IPS-18c (cell line): ENCODE measurements at regions not wholly inside any gene's neighbourhood (a gene's known extent, or its start where the extent isn't known, plus 50 kb on each side); places are given as distances from the start of the nearest gene placed in this dataset.
"Not testable (repeated sequence)": the region's sequence is repeated elsewhere in the genome, so short reads cannot be mapped to it uniquely, and the experiment has no call there.

Experiments
- H3K4me3 ChIP-seq: 2 replicates; pipeline ENCODE4 v1.7.0; 2013; ENCODE audit warnings: low read depth, mild to moderate bottlenecking, low read length, moderate library complexity; ENCODE audit not compliant: insufficient read depth
- H3K9me3 ChIP-seq: one replicate; pipeline ENCODE4 v1.6.1; 2013; ENCODE audit warnings: mild to moderate bottlenecking, low read length, moderate library complexity; ENCODE audit not compliant: control insufficient read depth, insufficient read depth

GRCh38 chr12:116327992-116328391 lies 50.5 kb upstream of the MED13L start:
- H3K9me3 ChIP-seq, H3K4me3 ChIP-seq: not testable (repeated sequence)

GRCh38 chr12:116331876-116332275 lies 54.4 kb upstream of the MED13L start:
- no peaks in the 10 kb centered on the region for H3K9me3 ChIP-seq
- no peak overlapping the region for H3K4me3 ChIP-seq

- no peak overlapping the region for H3K4me3 ChIP-seq
- no peaks in the 10 kb centered on the region for H3K9me3 ChIP-seq
These were observed 55.4 kb upstream of the MED13L start for GRCh38 chr12:116332705-116333380.

DNA sequence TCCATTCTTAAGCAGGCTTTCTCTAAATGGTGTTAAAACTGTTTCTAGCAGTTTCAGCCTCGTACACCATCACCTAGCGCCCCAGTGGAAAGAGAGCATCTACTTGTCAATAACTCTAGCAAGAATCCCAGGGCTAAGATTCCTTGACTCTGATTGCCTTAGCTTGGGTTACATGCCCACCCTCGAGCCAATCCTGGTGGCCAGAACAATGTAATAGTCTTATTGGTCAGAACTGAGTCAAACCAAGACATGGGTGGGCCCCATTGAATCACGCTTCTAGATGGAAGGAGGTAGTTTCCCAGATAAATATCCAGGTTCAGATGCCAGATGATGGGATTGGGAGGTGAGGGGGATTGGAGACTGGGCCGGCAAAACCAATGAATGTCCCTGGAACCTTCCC lies 55.9 kb upstream of the MED13L start:
- Histone ChIP-seq H3K4me3 (no peak overlapping the region), H3K9me3 (no peaks in the 10 kb centered on the region)

- no peaks in the 10 kb centered on the region for H3K9me3 ChIP-seq
- no peak overlapping the region for H3K4me3 ChIP-seq
These were observed 59.1 kb upstream of the MED13L start for GRCh38 chr12:116336542-116337065.

GRCh38 chr12:116337312-116337711 lies 59.8 kb upstream of the MED13L start:
- no peak overlapping the region for H3K4me3 ChIP-seq
- H3K9me3 ChIP-seq, result no peaks in the 10 kb centered on the region

- H3K9me3 ChIP-seq, result peaks cover 2% of the 10 kb centered on the region
- H3K4me3 ChIP-seq, result no peak overlapping the region
These were observed 60.8 kb upstream of the MED13L start for GRCh38 chr12:116338064-116338846.

GRCh38 chr12:116339062-116339461 lies 61.6 kb upstream of the MED13L start:
- no peak overlapping the region for H3K4me3 ChIP-seq
- peaks cover 2% of the 10 kb centered on the region for H3K9me3 ChIP-seq

GRCh38 chr12:116339800-116340371 lies 62.4 kb upstream of the MED13L start:
- H3K4me3 ChIP-seq, result no peak overlapping the region
- peaks cover 2% of the 10 kb centered on the region for H3K9me3 ChIP-seq

GRCh38 chr12:116343331-116343884 lies 65.9 kb upstream of the MED13L start:
- Histone ChIP-seq H3K4me3 (no peak overlapping the region), H3K9me3 (peaks cover 2% of the 10 kb centered on the region)

DNA sequence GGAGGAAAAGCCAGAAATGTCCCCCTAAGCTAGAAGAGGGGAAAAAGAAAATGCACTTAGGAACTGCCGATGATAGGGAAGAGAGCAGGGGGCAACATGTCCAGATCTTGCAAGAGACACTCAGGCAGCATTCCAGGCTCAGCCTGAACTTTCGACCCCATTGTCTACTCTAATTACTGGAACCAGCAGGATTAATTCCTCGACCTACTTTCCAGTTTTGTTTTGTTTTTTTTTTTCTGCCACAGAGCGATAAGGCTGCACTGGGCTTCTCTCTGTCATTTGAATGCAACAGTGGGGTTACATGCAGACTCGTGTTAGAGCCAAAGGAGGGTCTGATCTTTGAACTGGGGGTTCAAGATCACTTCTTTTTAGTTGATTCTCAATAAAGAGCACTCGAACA lies 68.7 kb upstream of the MED13L start:
- H3K4me3 ChIP-seq, result no peak overlapping the region
- peaks cover 2% of the 10 kb centered on the region for H3K9me3 ChIP-seq

- H3K4me3 ChIP-seq, result no peak overlapping the region
- peaks cover 2% of the 10 kb centered on the region for H3K9me3 ChIP-seq
These were observed 69.2 kb upstream of the MED13L start for GRCh38 chr12:116346741-116347140.

DNA sequence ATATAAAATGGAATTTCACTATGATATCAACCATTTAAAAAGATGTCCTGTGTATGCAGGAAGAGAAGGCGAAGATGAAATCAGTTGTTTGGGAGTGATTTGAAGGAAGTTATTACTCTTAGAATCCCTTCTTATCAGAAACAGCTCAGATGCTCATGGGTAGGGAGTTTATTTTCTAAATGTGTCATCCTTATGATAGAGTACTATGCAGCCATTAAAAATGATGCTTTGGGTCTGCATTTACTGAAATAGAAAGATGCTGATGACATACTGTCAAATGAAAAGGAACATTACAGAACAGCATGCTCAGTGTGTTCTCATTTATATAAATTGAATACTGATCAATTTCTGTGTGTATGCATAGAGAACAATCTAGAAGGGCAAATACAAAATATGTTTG lies 69.8 kb upstream of the MED13L start:
- Histone ChIP-seq H3K9me3 (peaks cover 2% of the 10 kb centered on the region), H3K4me3 (no peak overlapping the region)

DNA sequence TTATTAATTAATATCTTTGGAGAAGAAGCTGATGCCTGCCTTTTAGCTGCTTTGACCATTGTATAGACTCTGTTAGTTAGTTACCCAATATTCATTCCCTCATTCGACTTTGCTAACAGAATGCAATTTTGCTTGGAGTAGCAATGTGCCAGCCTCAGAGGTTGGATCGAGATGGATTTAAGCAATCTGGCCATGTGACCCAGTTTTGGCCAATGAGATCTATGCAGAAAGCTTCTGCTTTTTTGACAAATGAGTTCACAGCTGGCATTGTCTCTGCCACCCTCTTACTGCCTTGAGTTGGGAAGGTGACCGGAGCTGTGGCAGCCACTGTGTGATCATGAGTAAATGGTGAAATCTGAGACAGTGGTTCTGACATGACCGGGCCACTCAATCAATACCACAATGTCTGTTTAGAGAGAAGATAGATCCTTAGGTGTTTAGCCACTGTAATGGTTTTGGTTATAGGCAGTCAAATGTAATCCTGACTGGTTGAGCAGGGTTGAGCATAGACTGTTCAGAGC lies 74.9 kb upstream of the MED13L start:
- Histone ChIP-seq H3K9me3 (no peaks in the 10 kb centered on the region), H3K4me3 (no peak overlapping the region)

- no peak overlapping the region for H3K4me3 ChIP-seq
- H3K9me3 ChIP-seq, result no peaks in the 10 kb centered on the region
These were observed 76.5 kb upstream of the MED13L start for GRCh38 chr12:116353958-116354357.

DNA sequence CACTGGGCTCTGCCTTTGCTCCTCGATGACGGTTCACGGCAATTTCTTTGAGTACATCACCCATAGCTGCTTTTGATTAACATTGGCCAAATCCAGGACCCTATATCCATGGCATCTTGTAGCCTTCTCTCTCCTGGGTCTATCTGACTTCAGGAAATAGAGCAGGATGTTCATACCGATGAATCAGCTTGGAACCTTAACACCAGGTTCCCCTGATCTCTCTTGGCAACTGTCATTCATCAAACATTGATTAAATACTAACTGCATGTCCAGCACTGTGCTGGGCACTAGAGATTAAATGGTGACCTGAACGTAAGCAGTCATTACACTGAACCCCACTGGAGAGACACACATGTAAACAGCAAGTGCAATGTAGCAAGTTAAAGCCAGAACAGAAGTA lies 77.0 kb upstream of the MED13L start:
- no peaks in the 10 kb centered on the region for H3K9me3 ChIP-seq
- no peak overlapping the region for H3K4me3 ChIP-seq

DNA sequence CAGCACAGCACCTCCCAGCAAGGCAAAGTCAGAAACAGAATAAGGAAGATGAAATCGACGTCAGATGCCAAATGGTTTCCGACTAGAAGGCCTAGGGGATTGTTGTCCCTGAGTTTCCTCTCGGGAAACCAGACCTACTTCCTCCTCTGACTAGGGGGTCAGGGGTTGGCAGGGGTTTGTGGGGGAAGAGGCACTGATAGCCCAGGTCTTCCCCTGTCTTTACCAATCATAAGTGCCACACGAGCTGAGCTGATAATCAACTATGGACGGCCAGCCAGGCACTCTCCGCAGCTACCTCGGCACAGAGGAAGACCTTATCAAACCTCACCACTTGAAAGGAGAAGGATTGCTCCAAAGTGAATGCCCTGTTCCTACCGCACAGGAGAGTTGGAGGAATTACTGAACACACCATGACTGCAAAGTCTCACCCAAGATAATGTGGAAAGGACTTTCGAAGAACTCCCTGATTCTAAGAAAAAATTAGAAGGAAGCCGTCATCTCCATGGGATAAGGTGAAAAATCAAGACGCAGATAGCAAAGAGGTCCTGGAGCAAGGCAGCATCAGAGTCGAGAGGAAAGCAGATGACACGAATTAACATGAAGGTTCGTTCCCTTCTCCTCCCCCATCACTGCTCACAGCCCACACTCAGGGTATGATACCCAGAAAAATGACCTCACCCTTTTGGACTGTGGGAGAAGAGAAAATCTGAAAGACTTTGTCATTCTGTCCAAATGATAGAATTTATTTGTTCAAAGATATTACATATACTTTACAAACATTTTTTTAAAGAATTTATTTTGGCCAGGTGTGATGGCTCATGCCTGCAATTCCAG lies 77.7 kb upstream of the MED13L start:
- Histone ChIP-seq H3K4me3 (no peak overlapping the region), H3K9me3 (no peaks in the 10 kb centered on the region)
